Keratinocyte (primary cell): ENCODE measurements at regions not wholly inside any gene's neighbourhood (a gene's known extent, or its start where the extent isn't known, plus 50 kb on each side); places are given as distances from the start of the nearest gene placed in this dataset.

Source experiments
- DNase-seq: peaks from one replicate; pipeline ENCODE4 v3.0.0-alpha.2; 2011; ENCODE audit warnings: low read depth, missing footprints, low spot score
- FAIRE-seq: peaks from 2 replicates; lab custom pipeline; 2011; peaks lifted over from hg19 to GRCh38; lab: Jason Lieb, UNC
- H2AFZ ChIP-seq: 2 replicates; pipeline ENCODE4 v1.6.0; 2012; ENCODE audit warnings: low read length, control low read depth, inconsistent platforms; ENCODE audit not compliant: control insufficient read depth
- H3K27ac ChIP-seq: 2 replicates; pipeline ENCODE4 v1.5.1; 2011; ENCODE audit warnings: low read length; ENCODE audit not compliant: control insufficient read depth, insufficient read depth
- H3K27me3 ChIP-seq: 3 replicates; pipeline ENCODE4 v1.6.0; 2011; ENCODE audit warnings: low read length; ENCODE audit not compliant: control insufficient read depth, insufficient read depth; ENCODE audit errors: extremely low read depth
- H3K36me3 ChIP-seq, 2 experiments: 2 replicates in 1 of 2; 3 replicates in 1 of 2; pipeline ENCODE4 v1.5.1; 2011; ENCODE audit warnings: low read length in 2 of 2, mild to moderate bottlenecking in 1 of 2; ENCODE audit not compliant: control insufficient read depth in 2 of 2, insufficient read depth in 2 of 2; ENCODE audit errors: extremely low read depth in 1 of 2
- H3K4me1 ChIP-seq: 3 replicates; pipeline ENCODE4 v1.5.1; 2011; ENCODE audit warnings: low read length; ENCODE audit not compliant: control insufficient read depth, insufficient read depth; ENCODE audit errors: extremely low read depth
- H3K4me2 ChIP-seq: 3 replicates; pipeline ENCODE4 v1.6.0; 2011; ENCODE audit warnings: low read depth, low read length; ENCODE audit not compliant: control insufficient read depth, insufficient read depth; ENCODE audit errors: extremely low read depth
- H3K4me3 ChIP-seq, 3 experiments: fragments of 200-600 bp in 1 of 3; sonication (generic) in 1 of 3; 2 replicates in 2 of 3; 3 replicates in 1 of 3; pipeline ENCODE4 v1.5.1; 2011 to 2016; ENCODE audit warnings: low read length in 3 of 3, mild to moderate bottlenecking in 3 of 3, control low read depth in 2 of 3, inconsistent platforms in 1 of 3, low read depth in 1 of 3, mixed read lengths in 1 of 3, mixed run types in 1 of 3, moderate library complexity in 1 of 3; ENCODE audit not compliant: control insufficient read depth in 2 of 3, insufficient read depth in 2 of 3; ENCODE audit errors: extremely low read depth in 1 of 3
- H3K79me2 ChIP-seq: 2 replicates; pipeline ENCODE4 v1.6.0; 2012; ENCODE audit warnings: low read length; ENCODE audit not compliant: control insufficient read depth, insufficient read depth
- H3K9ac ChIP-seq: 3 replicates; pipeline ENCODE4 v1.6.0; 2011; ENCODE audit warnings: low read length; ENCODE audit not compliant: control insufficient read depth, insufficient read depth; ENCODE audit errors: extremely low read depth
- H3K9me1 ChIP-seq: 3 replicates; pipeline ENCODE4 v1.6.0; 2011; ENCODE audit warnings: low read length; ENCODE audit not compliant: control insufficient read depth, insufficient read depth; ENCODE audit errors: extremely low read depth
- H3K9me3 ChIP-seq: 2 replicates; pipeline ENCODE4 v1.5.1; 2012; ENCODE audit warnings: low read depth, low read length; ENCODE audit not compliant: control insufficient read depth
- H4K20me1 ChIP-seq: 3 replicates; pipeline ENCODE4 v1.6.0; 2011; ENCODE audit warnings: low read length; ENCODE audit not compliant: control insufficient read depth, insufficient read depth; ENCODE audit errors: extremely low read depth
- EZH2 ChIP-seq: IDR thresholded peaks from one replicate; pipeline ENCODE4 v1.6.1; 2012; ENCODE audit warnings: inconsistent platforms, mild to moderate bottlenecking, low read length, moderate library complexity
- dilution Hi-C: fragments of 300-500 bp; cut with MboI; formaldehyde crosslinking; loops from one replicate; pipeline ENCODE4 v1.7.0; 2020; ENCODE audit warnings: low sequenced_read_pairs; ENCODE audit not compliant: extremely low pct_ligation_motif_present
- TF ChIP-seq, protein P1 (sequence below), 3 experiments: IDR thresholded peaks in 1 of 3; conservative IDR thresholded peaks in 1 of 3; optimal IDR thresholded peaks in 1 of 3; 2 replicates in 2 of 3; 3 replicates in 1 of 3; pipeline versions ENCODE3 to v1.5.1; 2011; ENCODE audit warnings: low read length in 3 of 3, mild to moderate bottlenecking in 3 of 3, moderate library complexity in 2 of 3, control low read depth in 1 of 3, inconsistent platforms in 1 of 3; ENCODE audit not compliant: insufficient read depth in 2 of 3; ENCODE audit errors: extremely low read depth in 1 of 3

DNA sequence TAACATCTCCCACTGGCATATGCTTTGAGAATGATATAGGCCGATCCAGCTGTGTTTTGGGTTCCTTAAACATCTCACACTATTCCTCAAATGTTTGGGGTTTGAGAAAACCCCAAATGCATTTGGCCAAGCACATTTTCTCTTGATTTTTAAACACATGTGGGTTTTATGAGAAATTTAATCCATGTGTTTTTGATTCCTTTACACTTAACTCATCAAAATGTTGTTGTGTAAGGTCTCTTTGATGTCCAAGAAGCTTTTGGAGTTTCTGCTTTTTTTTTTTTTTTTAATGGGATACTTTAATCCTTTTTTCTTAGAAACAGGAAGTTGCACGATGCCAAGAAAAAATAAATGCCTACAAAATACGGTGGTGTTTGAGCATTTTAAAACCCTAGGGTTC is 339.8 kb upstream of the TCF4 start:
- Histone ChIP-seq H3K27me3 (no peaks in the 10 kb centered on the region), H3K4me3 (no peak overlapping the region), H3K4me2 (no peak overlapping the region), H3K27ac (no peak overlapping the region), H3K9ac (no peak overlapping the region), H4K20me1 (no peaks in the 10 kb centered on the region), H3K4me1 (no peaks in the 10 kb centered on the region), H2AFZ (no peak overlapping the region), H3K79me2 (no peaks in the 10 kb centered on the region), H3K9me1 (no peaks in the 10 kb centered on the region), H3K9me3 (no peaks in the 10 kb centered on the region), H3K36me3 (no peaks in the 10 kb centered on the region)
- dilution Hi-C loops = no loop called here
- TF ChIP-seq, protein P1, sequence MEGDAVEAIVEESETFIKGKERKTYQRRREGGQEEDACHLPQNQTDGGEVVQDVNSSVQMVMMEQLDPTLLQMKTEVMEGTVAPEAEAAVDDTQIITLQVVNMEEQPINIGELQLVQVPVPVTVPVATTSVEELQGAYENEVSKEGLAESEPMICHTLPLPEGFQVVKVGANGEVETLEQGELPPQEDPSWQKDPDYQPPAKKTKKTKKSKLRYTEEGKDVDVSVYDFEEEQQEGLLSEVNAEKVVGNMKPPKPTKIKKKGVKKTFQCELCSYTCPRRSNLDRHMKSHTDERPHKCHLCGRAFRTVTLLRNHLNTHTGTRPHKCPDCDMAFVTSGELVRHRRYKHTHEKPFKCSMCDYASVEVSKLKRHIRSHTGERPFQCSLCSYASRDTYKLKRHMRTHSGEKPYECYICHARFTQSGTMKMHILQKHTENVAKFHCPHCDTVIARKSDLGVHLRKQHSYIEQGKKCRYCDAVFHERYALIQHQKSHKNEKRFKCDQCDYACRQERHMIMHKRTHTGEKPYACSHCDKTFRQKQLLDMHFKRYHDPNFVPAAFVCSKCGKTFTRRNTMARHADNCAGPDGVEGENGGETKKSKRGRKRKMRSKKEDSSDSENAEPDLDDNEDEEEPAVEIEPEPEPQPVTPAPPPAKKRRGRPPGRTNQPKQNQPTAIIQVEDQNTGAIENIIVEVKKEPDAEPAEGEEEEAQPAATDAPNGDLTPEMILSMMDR (optimal IDR thresholded peaks at IDR 0.05 in 1 of 3, IDR thresholded peaks at IDR 0.05 in 1 of 3, conservative IDR thresholded peaks at IDR 0.05 in 1 of 3; ENCODE audit: extremely low read depth in 1 of 3, insufficient read depth in 2 of 3, low read length in 3 of 3) = no peak
- TF ChIP-seq EZH2 = no peak
- FAIRE-seq = no peak
- no peak for DNase-seq

DNA sequence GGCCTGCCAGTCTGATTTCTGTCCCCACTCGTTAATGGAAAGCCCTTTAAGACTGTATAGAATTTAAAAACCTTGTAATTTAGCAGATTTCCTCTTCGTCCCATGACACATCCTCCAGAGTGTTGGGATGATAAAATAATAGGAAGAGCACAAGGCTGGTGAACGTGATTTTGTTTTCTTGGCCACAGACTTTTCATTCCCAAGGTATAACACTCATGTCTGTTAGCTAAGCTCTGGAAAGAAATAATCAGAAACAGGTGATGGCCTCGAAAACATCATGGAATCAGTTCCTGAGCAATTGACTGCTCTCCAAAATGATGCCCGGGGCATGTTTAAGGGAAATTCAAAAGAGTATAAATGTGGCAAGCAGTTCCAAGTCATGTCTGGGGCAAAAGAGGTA is 337.8 kb upstream of the TCF4 start:
- dilution Hi-C loops = no loop called here
- TF ChIP-seq, protein P1 (optimal IDR thresholded peaks at IDR 0.05 in 1 of 3, IDR thresholded peaks at IDR 0.05 in 1 of 3, conservative IDR thresholded peaks at IDR 0.05 in 1 of 3; ENCODE audit: extremely low read depth in 1 of 3, insufficient read depth in 2 of 3, low read length in 3 of 3) = no peak
- TF ChIP-seq EZH2 = no peak
- FAIRE-seq (no peak), DNase-seq (no peak)
- Histone ChIP-seq H3K4me1 (no peaks in the 10 kb centered on the region), H3K27ac (no peak overlapping the region), H3K9me1 (no peaks in the 10 kb centered on the region), H3K4me2 (no peak overlapping the region), H3K9ac (no peak overlapping the region), H3K79me2 (no peaks in the 10 kb centered on the region), H2AFZ (no peak overlapping the region), H3K27me3 (no peaks in the 10 kb centered on the region), H3K9me3 (no peaks in the 10 kb centered on the region), H3K36me3 (no peaks in the 10 kb centered on the region), H3K4me3 (no peak overlapping the region), H4K20me1 (no peaks in the 10 kb centered on the region)
